ENCODE measurements at regions not wholly inside any gene's neighbourhood (a gene's known extent, or its start where the extent isn't known, plus 50 kb on each side); places are given as distances from the start of the nearest gene placed in this dataset.

GRCh38 chr9:102483651-102484050, 511.5 kb upstream of the CYLC2 start:
- in situ Hi-C loops (cut with HindIII; ENCODE audit: low pct_unique_long_range_greater_than_20kb, low sequenced_read_pairs) = no loop called here

GRCh38 chr9:102482776-102483175, 512.4 kb upstream of the CYLC2 start:
- Histone ChIP-seq H3K27me3 (ENCODE audit: control insufficient read depth, insufficient read depth, low read length) (no peaks in the 10 kb centered on the region), H3K4me1 (ENCODE audit: control insufficient read depth, insufficient read depth, low read length) (no peaks in the 10 kb centered on the region), H3K36me3 (ENCODE audit: control insufficient read depth, insufficient read depth, low read length) (no peaks in the 10 kb centered on the region), H3K27ac (ENCODE audit: low read length) (no peak overlapping the region), H3K9me3 (ENCODE audit: control insufficient read depth, insufficient read depth, low read depth, low read length) (no peaks in the 10 kb centered on the region), H3K4me3 (ENCODE audit: low read depth in 2 of 2, low read length in 2 of 2) (no peak overlapping the region)
- in situ Hi-C loops (cut with HindIII; ENCODE audit: low pct_unique_long_range_greater_than_20kb, low sequenced_read_pairs) (no loop called here), intact Hi-C loops (cut with micrococcal nuclease; ENCODE audit: unreplicated experiment) (no loop called here)
- CTCF ChIA-PET = no interaction called here
- ATAC-seq (no peak), DNase-seq (ENCODE audit: low read depth, low spot score) (no peak)
- BruUV-seq (replicated peaks) = no TSS peak
- TF ChIP-seq TCF7L2 (IDR thresholded peaks at IDR 0.05; ENCODE audit: low read depth, low read length) (no peak), CTCF (IDR thresholded peaks at IDR 0.05) (no peak), REST (IDR thresholded peaks at IDR 0.05; ENCODE audit: insufficient read depth in 1 of 2, low read depth in 2 of 2, low read length in 1 of 2) (no peak), SIN3A (IDR thresholded peaks at IDR 0.05; ENCODE audit: borderline replicate concordance, insufficient read depth, low read depth, low read length) (no peak), POLR2AphosphoS5 (IDR thresholded peaks at IDR 0.05; ENCODE audit: low read depth, low read length) (no peak)
- POLR2A ChIA-PET = no interaction called here

More at GRCh38 chr9:102483651-102484050, 511.5 kb upstream of the CYLC2 start:
- Histone ChIP-seq H3K27me3 (ENCODE audit: control insufficient read depth, insufficient read depth, low read length) (no peaks in the 10 kb centered on the region), H3K9me3 (ENCODE audit: control insufficient read depth, insufficient read depth, low read depth, low read length) (no peaks in the 10 kb centered on the region), H3K4me1 (ENCODE audit: control insufficient read depth, insufficient read depth, low read length) (no peaks in the 10 kb centered on the region), H3K36me3 (ENCODE audit: control insufficient read depth, insufficient read depth, low read length) (no peaks in the 10 kb centered on the region), H3K27ac (ENCODE audit: low read length) (no peak overlapping the region), H3K4me3 (ENCODE audit: low read depth in 2 of 2, low read length in 2 of 2) (no peak overlapping the region)
- ChIA-PET CTCF (no interaction called here), POLR2A (no interaction called here)
- TF ChIP-seq TCF7L2 (IDR thresholded peaks at IDR 0.05; ENCODE audit: low read depth, low read length) (no peak), SIN3A (IDR thresholded peaks at IDR 0.05; ENCODE audit: borderline replicate concordance, insufficient read depth, low read depth, low read length) (no peak), POLR2AphosphoS5 (IDR thresholded peaks at IDR 0.05; ENCODE audit: low read depth, low read length) (no peak), CTCF (IDR thresholded peaks at IDR 0.05) (no peak), REST (IDR thresholded peaks at IDR 0.05; ENCODE audit: insufficient read depth in 1 of 2, low read depth in 2 of 2, low read length in 1 of 2) (no peak)
- no TSS peak for BruUV-seq (replicated peaks)
- no peak for DNase-seq (ENCODE audit: low read depth, low spot score)
- no peak for ATAC-seq
- intact Hi-C loops (cut with micrococcal nuclease; ENCODE audit: unreplicated experiment) = no loop called here
